ENCODE measurements at regions not wholly inside any gene's neighbourhood (a gene's known extent, or its start where the extent isn't known, plus 50 kb on each side); places are given as distances from the start of the nearest gene placed in this dataset.

DNA sequence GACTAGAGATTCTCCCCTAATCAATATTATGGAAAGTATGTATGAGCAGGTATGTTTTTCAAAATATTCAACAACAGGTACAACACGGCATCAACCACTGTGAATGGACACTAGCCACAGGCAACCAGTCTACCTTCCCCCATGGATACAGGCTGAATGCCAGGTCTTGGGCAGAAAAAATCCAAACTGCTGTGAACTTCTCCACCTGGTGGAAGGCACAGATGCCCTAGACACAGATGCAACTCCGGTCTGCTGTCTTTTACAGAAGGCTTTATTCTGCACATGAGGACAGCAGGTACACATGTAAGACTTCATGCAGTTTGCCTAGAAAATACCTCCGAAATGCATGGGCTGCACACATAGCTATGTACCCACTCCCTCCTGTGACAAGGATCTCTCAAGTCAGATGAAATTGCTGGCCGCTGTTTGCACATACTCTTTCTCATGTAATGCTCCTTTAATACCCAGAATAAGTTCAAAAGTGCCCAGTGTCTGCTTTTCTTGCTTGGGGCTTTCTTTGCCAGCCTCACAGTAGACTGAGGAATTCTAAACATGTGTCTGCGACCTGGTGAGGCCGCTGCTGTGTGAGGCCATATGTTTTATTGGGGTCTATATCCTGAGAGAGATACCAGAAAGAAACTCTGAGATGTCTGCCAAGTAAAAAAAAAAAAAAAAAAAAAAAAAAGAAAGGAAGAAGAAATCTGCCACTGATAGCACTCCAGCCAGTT, 325.9 kb downstream of the FOXO1 start:
- TF ChIP-seq GATA2 (IDR thresholded peaks at IDR 0.05; ENCODE audit: low read depth, low read length): no peak
- TF ChIP-seq GATA3 (IDR thresholded peaks at IDR 0.05; ENCODE audit: low read depth, low read length): no peak

DNA sequence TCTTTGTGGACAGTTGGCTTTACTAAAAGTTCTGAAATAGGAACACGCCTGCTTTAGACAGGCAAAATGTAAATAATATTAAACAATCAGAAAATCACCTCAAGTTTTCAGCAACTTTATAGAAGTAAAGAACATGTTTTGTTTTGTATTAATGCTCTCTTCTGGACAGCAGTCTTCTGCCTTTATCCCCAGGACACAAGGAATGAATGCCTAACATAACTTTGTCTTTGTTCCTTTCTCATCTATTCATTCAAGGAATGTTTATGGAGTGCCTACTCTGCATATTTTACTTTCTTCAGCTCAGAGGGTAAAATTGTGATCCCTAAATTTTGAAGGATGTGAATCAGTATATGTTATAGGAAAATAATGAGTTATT, 325.4 kb downstream of the FOXO1 start:
- TF ChIP-seq GATA3 (IDR thresholded peaks at IDR 0.05; ENCODE audit: low read depth, low read length) (no peak), GATA2 (IDR thresholded peaks at IDR 0.05; ENCODE audit: low read depth, low read length) (no peak)

DNA sequence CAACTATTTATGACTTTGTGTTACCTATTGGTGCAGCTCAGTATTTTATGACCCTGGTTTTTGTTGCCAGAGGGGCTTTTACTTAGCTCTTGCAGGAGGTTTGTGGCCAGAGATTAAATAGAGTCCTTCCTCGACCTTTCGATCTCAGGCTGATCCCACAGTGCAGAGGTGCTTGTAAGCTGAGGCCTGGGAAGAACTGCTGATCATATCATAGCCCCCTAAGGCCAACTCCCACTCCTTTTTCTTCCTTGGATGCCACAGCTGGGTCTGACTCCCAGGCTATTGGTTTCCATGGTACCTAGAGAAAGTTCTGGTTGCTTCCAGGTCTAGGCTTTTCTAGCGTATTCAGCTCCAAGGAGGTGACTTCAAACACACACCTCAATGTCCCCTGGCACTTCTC, 324.9 kb downstream of the FOXO1 start:
- TF ChIP-seq GATA2 (IDR thresholded peaks at IDR 0.05; ENCODE audit: low read depth, low read length): no peak
- no peak for TF ChIP-seq GATA3 (IDR thresholded peaks at IDR 0.05; ENCODE audit: low read depth, low read length)

DNA sequence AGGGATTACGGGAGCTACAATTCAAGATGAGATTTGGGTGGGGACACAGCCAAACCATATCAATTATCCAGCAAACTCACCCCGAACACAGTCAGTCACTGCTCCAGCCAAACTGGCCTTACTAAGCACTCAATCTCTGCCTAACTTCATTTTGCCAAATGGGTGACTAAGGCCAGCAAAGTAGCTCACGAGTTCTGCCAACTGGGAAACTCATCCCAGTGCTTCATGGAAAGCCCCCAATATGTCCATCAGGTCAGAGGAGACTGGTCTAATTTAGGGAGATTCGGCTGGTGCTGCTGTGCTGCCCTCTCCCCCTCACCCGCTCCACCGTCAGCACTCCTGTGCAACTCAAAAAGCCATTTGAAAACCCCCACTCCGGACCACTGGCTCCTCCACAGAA, 324.0 kb downstream of the FOXO1 start:
- TF ChIP-seq GATA2 (IDR thresholded peaks at IDR 0.05; ENCODE audit: low read depth, low read length): no peak
- TF ChIP-seq GATA3 (IDR thresholded peaks at IDR 0.05; ENCODE audit: low read depth, low read length): no peak

DNA sequence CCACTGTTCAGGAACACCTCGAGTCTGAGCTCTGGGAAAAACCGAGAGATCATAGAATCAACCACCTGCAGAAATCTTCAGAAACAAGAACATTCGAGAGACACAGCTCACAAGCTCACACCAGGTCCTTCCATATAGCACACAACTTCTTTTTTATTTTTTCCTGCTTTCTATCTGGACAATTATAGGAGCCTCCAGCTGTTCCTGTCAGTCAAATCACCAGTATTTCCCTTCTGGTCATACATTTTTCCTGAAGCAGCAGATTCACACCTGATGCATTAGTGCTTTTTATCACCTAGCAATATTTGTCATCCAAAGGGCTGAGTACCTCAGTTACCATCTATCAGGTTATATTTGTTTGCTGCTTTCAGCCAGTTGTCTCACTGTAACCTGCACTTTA, 323.5 kb downstream of the FOXO1 start:
- no peak for TF ChIP-seq GATA2 (IDR thresholded peaks at IDR 0.05; ENCODE audit: low read depth, low read length)
- TF ChIP-seq GATA3 (IDR thresholded peaks at IDR 0.05; ENCODE audit: low read depth, low read length): no peak

DNA sequence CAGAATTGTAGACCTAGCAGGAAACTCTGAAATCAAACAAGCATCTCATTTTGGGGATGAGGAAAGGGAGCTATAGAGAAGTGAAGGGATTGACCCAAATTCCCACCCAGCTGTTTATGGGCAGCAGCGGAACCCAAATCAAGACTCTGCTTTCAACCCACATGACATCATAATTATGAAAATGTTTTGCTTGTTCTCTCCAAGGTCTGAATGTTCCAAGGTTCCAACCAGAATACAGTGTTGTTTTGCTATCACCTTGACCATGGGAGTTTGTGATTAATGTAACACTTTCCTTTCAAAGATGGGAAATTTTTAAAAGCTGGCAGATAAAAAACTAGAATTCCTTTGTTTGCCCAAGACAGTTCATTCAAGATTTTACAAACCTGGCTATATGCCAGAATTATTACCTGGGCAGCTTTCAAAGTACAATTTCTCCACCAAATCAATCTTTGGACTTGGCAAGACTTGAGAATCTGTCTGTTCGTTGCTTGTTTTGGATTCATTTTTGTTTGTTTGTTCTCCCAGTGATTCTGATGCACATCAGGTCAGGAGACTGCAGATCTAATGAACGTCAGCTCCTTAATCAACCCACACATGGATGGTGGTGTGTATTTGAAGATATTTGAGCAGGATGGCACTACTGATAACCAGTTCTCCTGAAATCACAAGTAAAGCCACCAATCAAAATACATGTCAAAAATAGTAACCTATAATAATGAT, 322.7 kb downstream of the FOXO1 start:
- TF ChIP-seq GATA3 (IDR thresholded peaks at IDR 0.05; ENCODE audit: low read depth, low read length): no peak
- no peak for TF ChIP-seq GATA2 (IDR thresholded peaks at IDR 0.05; ENCODE audit: low read depth, low read length)

DNA sequence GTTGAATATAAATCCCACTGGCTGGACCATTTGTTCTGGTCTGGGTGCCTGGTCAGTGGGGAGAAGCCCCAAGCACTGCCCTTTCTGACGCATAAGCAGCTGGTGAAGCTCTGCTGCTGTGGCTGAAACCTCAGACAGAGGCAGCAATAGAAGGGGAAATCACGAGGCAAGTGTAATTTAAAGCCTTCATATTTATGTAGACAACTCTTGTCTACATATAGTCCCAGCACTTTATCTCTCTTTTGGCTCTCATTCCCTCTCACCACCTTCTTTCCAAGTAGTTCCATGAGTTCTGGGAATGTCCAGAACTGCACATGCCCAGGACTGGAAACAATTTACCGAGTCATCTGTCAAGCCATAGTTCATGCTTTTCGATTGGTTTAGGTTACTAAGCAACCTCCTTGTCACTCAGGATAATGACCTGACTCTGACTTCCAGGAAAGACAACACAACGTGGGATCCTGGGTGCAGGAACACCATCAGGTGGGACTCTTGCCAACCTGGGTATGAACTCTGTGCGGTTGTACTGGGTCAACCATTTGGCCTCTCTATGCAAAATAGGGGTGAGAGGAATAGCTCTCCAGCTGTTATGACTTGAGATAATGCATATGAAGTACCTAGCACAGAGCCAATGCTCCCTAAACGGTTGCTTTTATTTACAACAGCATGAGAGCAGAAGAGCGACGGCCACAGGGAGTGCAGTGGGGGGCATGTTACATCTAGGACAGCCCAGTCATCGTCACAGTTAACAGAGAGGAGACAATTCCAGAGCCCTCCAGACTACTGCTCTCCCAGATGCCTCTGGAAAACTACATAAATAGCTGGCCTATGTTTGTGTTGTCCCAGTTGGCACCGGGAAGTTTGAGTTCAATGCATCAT, 321.9 kb downstream of the FOXO1 start:
- TF ChIP-seq GATA3 (IDR thresholded peaks at IDR 0.05; ENCODE audit: low read depth, low read length): no peak
- TF ChIP-seq GATA2 (IDR thresholded peaks at IDR 0.05; ENCODE audit: low read depth, low read length): no peak

DNA sequence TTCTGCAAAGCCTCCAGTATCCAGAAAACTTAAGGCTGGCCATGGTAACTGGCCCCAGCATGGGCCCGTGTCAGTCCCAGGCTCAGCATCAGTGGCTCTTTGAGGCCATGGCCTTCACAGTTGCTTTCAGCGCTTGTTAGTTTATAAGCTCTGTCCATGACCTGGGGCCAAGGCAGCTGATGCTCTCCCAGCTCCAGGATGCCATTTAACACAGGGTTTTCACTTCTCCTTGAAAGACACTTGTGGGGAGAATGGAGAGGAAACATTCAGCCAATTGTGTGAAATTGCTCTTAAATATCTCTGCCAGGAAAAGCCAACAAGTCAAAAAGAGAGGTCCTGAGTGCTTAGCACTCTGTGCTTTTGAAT, 321.3 kb downstream of the FOXO1 start:
- no peak for TF ChIP-seq GATA2 (IDR thresholded peaks at IDR 0.05; ENCODE audit: low read depth, low read length)
- TF ChIP-seq GATA3 (IDR thresholded peaks at IDR 0.05; ENCODE audit: low read depth, low read length): no peak

DNA sequence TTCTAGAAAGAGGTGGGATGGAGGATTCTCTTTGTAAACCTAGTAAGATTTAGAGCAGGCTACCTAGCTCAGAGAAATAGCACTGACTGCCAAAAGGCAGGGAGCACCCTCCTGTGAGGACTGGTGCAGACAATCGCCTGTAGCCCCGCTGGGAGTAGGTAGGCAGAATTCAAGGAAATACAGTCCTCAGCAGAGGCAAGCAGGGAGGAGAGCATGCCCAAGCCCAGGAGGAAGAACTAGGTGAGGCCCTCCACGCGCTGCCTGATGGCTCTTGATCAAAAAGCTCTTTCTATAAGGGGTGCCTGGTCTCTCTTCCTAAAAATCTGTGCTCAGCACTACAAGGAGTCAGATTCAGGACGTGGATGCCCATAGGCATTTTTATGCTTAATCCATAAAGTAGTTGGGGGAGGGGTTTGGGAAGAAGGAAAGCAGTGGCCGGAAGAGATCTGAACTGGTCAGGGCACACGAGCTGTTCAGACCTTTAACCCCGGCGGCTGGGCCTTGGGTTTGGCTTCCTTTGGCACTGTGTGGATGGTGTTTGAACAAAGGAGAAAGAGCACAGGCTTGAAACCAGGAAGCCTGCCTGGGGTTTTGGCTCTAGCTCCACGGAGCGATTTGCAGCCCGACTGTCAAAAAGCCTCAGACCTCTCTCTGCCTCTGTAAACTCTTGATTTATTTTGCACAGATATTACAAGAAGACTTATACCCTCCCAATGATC, 320.6 kb downstream of the FOXO1 start:
- no peak for TF ChIP-seq GATA2 (IDR thresholded peaks at IDR 0.05; ENCODE audit: low read depth, low read length)

DNA sequence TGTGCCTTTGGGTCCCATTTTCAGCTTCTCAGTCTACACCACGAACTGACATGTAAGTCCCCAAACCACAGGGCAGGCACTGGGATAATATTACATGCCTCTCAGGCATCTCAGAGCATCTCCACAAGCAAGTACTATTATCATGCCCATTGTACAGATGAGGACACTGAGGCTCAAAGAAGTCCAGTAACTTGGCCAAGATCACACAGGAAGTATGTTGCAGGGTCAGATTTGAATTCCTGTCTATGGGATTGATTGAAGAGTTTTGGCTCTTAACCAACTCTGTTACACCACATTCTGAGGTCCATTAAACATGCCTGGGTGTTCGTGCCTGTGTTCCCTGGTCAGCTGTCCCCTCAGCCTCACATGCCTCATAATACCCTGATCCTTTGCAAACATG, 319.8 kb downstream of the FOXO1 start:
- TF ChIP-seq GATA3 (IDR thresholded peaks at IDR 0.05; ENCODE audit: low read depth, low read length) (no peak), GATA2 (IDR thresholded peaks at IDR 0.05; ENCODE audit: low read depth, low read length) (no peak)

DNA sequence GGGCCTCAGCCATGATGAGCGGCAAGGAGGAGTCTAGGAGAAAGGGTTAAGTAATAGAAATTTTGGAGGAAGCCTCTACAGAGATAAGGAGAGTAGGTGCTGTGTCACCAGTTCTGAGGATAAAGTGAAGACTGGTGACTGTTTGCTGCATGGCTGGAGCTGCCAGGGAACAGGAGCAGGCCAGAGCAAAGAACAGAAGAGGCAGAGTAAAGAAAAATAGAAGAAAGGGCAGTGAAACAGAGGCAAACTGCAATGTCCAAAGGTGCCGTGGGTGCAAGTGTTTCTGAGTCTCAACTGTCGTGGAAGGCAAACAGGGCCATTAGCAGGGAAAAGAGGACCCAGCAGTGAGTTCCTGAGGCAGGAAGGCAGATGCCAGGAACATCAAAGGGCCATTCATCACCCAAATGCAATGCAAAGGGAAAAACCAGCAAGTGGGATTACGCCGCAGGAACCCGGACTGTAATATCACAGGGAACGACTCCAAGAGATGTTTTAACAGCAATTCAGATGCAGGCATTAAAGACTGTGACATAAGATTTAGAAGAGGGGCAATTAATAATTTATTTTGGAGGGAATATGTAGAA, 318.3 kb downstream of the FOXO1 start:
- TF ChIP-seq GATA2 (IDR thresholded peaks at IDR 0.05; ENCODE audit: low read depth, low read length) (no peak), GATA3 (IDR thresholded peaks at IDR 0.05; ENCODE audit: low read depth, low read length) (no peak)

DNA sequence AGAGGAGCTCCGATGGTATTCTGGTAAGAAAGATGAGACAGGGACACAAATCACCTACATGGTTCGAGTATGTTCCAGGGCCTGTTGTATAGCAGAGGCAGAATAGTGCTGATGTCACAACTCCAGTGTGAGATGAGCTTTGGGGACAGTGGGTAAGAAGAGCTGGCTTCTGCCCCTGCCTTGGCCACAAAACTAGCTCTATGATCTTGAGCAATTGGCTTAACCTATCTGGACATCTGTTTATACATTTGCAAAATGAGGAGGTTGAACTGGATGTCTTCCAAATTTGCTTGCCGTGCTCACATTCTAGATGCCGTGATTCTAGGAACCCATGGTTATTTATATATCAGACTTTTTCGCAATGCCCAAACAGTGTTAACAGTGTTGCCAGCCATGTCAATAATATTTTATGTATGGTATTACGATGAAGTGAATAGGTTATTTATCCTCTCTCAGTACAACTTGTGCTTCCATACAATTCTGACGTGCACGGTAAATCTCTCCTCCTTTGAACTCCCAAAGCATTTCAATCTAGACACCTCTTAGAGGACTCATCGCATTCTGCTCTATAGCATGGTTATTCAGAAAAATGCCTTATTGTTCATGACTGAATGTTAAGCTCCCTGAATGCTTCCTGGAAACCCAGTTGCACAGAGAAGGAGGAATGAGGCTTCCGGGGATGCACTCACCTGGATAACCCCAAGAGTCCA, 316.0 kb downstream of the FOXO1 start:
- TF ChIP-seq GATA2 (IDR thresholded peaks at IDR 0.05; ENCODE audit: low read depth, low read length): no peak
- TF ChIP-seq GATA3 (IDR thresholded peaks at IDR 0.05; ENCODE audit: low read depth, low read length): no peak

Data from SH-SY5Y (cell line).